A172 (cell line): ENCODE measurements at regions not wholly inside any gene's neighbourhood (a gene's known extent, or its start where the extent isn't known, plus 50 kb on each side); places are given as distances from the start of the nearest gene placed in this dataset.
"Not testable (repeated sequence)": the region's sequence is repeated elsewhere in the genome, so short reads cannot be mapped to it uniquely, and the experiment has no call there.

ENCODE experiments used
- DNase-seq: peaks from one replicate; pipeline ENCODE4 v3.0.0-alpha.2; 2015; ENCODE audit warnings: low spot score

DNA sequence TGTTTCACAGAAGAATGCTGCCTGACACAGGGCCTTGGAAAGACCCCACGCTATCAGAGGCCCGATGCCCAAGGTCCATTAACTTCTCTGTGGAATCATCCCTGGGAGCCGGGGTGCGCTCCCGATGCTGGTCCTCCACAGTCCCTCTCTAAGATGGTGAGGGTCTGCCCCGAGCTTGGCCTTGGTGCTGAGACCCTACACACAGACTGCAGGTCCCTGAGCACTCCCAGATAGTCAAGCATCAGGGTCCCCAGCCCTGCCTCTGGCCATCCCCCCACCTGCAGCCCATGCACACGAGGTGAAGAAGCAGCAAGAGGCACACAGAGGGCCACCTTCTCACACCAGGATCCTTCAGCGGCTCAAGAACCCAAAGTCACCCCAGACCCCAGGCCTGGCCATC, 263.3 kb downstream of the MYCN start:
- no peak for DNase-seq

DNA sequence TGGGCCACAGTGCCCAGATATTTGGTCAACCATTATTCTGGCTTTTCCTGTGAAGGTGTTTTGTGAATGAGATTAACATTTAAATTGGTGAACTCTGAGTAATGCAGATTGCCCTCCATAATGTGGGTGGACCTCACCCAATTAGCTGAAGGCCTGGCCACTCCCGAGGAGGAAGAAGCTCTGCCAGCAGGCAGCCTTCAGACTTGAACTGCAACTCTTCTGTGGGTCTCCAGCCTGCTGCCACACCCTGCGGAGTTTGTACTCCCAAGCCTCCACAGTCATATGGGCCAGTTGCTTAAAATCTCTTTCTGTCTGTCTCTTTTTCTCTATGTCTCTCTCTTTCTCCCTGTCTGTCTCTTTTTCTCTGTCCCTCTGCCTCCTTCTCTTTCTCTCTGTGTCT, 262.7 kb downstream of the MYCN start:
- DNase-seq = no peak

DNA sequence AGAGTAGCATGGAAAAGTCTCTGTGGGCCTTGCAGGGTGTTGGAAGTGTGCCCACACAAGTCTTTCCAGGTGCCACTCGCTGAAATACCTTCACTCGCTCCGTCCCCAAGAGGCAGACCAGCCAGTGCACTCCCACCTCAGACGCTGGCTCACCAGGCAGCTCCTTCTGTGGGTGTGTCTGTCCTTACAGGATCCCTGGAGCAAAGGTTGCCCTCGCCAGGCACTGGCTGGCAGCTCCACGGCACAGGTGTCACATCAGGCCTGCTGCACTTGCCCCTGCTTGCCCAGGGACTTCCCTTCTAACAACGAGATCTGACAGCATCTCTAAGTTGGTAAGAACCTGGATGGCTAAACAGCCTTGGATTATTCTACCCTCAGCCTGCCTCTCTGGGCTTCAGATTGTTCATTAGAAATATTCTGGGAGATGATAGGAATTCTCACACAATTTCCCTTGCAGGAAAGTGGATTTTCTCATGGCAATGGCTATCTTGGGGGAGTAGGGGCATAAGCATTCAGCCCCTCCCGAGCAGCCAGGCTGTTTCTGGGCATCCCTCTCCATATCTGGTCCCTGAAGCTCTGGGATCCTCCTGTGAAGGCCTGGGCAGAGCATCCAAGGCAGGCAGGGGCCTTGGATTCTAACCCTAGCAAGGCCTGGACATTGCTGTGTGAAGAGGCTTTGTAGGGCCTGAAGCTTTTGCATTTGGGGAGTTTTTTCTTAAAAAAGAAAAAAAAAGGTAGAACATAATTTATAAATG, 262.1 kb downstream of the MYCN start:
- DNase-seq = no peak

DNA sequence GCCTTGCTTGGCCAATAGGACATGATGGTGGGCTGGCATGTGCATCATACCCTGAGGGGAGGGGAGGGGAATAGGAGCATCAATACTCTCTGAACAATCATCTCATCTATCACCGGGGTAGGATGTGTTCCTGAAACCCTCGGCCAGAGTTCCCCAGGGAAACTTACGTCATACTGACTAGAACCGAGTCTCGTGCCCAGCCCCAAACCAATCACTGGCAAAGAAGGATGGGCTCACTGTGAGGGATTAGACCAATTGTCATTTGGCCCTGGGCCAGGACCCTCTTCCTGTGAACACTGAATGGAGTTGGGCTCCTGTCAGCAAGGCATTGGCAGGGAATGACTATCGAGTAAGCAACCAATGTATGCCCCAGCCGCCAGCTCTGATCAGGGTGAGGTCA, 261.5 kb downstream of the MYCN start:
- no peak for DNase-seq

DNA sequence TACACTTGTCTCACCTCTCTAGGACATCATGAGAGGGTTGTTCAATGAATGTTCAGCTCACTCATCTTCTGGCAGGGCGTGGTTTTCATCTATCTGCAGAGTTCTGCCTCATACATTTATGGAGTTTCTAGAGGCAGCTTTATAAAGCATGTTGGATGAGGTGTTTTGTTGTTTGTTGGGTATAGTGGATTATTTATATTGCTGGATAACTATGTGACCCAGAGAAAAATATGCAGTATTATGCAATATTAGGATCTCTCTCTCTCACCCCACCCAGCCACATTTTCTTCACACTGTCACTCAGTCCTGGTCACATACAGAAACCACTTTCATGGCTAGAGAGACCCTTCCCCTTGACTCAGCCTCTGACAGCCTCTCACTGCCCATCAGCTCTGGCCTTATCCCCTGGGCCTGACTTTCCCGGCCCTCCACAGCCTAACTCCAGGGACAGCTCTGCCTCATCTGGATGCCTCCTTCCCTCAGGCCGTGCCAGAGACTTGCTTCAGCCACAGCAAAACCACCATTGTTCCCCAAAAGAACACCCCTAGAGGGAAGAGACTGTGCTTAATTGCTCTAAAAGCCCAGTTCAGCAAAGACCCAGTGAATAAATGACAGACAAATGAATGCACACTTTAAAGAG, 260.3 kb downstream of the MYCN start:
- DNase-seq = no peak

DNA sequence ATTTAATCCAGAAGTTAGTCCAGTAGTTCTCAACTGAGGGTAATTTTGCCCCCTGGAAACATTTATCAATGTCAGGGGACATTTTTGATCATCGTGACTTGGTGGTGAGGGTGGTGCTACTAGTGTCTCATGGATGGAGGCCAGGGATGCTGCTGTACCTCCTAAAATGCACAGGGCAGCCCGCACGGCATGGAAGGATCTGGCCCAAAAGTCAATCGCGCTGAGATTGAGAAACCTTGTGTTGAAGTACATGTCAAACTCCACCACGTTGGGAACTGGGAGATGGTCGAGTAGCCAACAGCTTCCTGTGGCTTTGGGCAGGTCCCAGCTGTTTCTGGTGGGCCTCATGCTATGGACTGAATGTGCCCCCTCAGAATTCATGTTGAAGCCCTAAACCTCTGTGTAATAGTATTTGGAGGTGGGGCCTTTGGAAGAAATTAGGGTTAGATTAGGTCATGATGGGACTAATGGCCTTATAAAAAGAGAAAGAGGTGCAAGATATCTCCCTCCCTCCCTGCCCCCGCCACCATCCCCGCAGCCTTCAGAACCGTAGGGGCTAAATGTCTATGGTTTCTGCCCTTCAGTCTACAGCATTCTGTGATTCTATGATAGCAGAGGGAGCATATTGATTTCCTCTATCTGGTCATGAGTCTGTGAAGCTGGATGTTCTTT, 259.7 kb downstream of the MYCN start:
- no peak for DNase-seq

DNA sequence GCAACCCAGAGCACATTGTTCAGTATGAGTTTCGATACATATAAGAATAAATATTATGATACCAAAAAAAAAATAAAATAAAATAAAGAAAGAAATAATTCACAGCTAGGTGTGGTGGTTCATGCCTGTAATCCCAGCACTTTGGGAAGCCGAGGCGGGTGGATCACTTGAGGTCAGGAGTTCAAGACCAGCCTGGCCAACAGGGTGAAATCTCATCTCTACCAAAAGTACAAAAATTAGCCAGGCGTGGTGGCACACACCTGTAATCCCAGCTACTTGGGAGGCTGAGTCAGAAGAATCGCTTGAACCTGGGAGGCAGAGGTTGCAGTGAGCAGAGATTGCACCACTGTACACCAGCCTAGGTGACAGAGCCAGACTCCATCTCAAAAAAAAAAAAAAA, 258.9 kb downstream of the MYCN start:
- DNase-seq = not testable (repeated sequence)

DNA sequence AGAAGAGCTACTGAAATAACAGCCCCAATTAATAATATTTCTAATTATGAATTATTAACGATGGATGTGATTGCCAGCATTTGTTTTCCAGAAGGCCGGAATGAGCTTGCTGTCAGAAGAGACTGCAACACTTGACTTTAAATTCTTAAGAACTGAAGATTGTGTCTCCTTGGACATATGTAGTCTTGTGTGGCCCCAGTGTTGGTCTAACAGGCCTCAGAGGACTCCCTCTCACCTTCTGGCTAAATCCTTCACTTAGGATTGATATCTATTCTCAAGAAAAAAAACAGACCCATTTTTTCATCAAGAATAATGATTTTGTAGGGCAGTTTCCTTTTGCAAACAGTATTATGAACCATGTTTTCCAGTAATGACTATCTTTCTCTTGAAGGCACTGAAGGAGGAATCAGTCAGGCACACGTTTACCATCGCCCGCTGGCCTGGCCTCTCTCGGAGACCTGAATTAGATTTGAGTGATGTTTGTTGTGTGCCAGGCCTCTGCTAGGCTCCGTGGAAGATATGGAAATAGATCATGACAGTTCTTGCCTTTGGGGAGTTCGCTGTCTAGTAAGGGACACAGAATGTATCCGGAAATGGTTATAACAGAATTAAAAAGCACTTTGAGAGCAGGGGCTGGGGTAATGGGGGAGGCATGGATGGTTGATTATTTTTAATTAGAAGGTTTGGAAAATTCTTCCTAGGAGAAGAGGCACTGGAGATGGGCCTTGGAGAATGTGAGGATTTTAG, 258.0 kb downstream of the MYCN start:
- no peak for DNase-seq

DNA sequence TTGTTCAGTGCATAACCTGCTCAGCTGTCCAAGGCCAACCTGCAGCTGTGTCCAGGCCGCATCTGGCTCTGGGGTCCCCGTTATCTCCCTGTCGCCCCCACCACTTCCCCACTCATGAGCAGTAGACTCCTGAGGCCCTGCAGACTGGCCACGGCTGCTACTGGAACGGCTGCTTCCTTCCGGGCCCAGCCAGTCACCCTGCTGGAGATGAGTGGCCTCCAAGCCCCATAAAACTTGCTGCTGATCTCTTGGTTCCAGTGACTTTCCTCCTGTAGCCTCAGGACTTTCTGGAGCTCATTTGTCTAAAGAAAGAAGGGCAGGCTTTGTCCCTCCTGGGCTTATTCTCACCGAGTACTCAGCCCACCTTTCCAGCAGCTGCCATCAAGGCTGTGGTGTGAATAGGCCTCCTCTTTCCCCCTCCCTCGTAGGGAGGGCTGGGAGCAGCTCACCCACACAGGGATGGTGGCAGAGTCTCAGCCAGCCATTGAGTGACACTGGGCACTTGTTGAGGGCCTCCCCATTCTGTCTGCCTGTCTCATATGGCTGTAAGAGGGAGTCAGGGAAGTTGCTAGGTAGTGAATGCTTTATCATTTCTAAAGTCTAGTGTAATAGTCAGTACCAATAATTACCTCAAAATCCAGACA, 257.3 kb downstream of the MYCN start:
- no peak for DNase-seq

DNA sequence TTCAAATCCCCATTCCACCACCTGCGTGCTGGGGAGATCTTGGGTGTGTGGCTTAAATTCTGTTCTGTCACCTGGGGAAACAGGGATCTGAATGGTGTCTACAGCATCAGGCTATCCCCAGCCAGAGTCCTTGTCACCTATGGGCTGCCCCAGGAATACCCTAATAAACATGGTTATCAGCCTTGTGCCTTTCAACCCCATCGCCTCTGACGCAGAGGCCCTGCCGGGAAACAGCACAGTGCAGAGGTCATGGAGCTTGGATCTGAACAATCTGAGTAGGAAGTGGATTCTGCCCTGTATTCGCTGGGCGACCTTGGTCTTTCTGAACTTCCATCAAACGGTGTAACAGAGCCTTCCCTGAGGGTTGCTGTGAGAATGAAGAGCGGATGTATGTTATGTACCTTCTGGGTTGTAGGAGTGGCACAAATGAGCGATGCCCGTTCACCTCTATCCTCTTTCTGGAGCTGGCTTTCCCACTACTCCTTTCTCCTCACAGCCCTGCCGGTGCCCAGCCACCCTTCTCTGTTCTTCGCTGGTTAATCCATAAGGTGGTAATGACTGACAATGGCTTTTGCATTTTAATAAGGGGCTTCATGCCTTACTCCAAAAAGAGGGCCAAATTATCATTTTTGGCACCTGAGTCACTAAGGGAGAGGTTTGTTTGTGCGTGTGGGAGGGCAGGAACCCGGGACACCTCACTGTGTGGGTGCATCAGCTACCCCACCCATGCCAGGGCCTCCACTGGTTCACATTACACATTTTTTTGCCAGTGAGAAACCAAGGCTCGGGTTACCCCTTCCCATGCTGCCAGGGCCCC, 256.5 kb downstream of the MYCN start:
- DNase-seq = no peak

DNA sequence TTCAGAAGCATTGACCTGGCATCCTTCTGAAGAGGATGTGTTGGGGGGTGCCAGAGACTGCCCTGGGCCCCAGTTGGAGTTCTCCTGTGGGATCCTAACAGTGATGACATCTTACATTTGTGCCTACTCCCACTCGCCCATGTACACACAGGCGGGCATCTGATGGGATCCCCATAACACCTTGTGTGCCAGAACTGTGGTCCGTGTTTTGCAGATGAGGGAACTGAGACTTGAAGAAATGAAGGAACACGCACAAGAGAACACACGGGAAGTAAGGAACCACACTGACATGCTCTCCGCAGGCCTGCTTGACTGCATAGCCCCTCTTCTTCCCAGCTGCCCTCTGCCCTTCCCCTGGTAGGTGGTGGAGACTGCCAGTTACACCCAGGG, 255.3 kb downstream of the MYCN start:
- DNase-seq = no peak

DNA sequence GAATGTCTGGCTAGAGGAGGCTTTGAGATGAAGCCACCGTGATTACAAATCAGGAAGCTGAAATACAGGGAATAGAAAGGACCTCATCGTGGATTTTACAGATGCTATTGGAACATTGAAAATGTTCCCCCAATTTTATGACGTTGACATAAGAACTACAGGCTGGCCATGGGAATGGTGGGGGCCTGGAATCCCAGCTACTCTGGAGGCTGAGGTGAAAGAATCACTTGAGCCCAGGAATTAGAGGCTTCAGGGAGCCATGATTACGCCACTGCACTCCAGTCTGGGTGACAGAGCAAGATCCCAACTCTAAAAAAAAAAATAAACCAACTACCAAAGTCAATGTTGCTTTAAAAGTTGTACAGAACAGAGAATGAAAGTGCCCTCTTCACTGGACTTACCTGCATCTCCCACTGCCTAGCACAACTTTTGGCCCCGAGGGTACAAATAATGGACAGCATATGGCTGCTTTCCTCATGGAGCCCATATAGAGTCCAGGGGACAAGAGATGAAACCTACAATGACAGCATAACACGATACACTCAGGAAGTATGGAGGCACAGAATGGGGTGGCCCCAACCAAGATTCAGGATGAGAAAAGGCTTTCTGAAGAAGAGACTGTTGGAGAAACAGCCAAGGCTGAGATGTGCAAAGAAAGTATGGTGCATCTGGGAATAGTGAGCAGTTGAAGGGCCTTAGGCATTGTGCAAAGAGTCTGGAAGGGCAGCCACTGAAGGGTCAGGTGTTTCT, 254.8 kb downstream of the MYCN start:
- DNase-seq = no peak

DNA sequence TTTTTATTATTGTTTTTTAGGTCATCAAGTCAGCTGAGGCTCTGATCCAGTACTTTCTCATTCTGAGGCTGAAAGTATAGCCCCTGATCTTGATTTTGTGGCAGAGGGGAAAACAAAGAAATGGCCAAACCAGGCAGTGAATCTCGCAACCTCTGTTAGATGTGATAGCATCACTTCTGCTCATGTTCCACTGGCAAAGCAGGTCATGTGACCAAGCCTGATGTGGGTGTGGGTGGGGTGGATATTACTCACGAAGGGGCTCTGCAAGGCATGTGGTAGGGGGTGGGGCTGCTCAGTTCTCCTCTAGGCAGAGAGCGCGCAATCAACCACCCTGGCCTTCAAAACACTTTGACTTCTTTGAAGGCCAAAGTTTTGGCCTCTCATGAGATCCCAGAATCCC, 254.2 kb downstream of the MYCN start:
- no peak for DNase-seq

DNA sequence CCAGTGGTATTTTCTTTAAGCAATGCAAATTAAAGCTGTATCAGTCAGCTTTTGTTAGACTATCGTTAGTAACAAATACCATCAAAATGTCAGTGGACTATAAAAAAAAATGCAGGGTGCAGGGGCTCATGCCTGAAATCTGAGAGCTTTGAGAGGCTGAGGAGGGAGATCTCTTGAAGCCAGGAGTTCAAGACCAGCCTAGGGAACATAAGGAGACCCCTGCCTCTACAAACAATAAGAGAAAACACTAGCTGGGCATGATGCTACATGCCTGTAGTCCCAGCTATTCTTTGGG, 253.7 kb downstream of the MYCN start:
- DNase-seq = no peak

DNA sequence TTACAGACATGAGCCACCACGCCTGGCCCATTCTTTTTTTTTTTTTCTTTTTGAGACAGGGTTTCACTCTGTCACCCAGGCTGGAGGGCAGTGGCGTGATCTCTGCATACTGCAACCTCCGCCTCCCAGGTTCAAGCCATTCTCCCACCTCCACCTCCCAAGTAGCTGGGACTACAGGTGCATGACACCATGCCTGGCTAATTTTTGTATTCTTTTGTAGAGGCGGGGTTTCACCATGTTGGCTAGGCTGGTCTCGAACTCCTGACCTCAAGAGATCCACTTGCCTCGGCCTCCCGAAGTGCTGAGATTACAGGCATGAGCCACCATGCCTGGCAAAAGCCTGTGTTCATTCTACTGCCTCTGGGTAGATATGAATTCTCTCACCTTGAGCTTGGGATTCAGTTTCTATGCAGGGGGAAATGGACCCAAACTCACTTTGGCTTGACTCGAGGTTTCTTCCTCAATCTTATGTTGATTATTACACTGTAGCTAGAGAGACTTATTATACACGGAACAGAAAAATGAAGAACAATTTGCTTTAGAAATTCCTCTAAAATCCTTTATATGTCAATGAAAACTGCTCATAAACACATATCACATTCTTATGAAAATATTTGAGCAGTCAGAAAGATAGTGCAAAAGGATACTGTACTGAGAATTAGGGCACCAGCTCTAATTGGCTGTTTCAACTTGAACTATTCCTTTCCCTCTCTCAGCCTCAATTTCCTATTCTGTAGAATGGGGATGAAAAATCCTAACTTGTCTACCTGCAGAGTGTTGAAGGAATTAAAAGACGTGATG, 252.3 kb downstream of the MYCN start:
- no peak for DNase-seq

DNA sequence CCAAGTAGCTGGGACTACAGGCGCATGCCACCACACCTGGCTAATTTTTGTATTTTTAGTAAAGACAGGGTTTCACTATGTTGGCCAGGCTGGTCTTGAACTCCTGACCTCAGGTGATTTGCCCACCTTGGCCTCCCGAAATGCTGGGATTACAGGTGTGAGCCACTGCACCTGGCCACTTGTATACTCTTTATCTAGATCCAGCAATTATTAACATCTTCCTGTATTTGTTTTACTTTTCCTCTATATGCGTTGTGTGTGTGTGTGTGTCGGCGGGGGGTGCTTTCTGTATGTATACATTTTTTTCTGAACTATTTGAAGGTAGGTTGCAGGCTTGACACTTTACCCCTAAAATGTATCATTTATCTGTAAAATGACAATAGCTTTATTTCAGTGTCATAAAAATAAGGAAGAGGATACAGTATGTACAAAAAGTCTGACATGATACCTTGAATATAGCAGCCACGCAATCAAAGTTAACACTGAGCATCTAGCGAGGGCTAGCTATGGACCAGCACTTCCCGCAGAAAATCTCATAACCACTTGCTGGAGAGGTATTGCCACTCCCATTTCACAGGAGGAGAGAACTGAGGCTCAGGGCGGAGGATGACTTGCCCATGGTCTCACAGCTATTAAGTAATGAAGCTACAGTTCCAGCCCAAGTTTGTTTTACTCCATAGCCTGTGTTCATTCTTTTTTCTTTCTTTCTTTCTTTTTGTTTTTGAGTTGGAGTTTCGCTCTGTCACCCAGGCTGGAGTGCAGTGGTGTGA, 251.3 kb downstream of the MYCN start:
- DNase-seq = no peak

DNA sequence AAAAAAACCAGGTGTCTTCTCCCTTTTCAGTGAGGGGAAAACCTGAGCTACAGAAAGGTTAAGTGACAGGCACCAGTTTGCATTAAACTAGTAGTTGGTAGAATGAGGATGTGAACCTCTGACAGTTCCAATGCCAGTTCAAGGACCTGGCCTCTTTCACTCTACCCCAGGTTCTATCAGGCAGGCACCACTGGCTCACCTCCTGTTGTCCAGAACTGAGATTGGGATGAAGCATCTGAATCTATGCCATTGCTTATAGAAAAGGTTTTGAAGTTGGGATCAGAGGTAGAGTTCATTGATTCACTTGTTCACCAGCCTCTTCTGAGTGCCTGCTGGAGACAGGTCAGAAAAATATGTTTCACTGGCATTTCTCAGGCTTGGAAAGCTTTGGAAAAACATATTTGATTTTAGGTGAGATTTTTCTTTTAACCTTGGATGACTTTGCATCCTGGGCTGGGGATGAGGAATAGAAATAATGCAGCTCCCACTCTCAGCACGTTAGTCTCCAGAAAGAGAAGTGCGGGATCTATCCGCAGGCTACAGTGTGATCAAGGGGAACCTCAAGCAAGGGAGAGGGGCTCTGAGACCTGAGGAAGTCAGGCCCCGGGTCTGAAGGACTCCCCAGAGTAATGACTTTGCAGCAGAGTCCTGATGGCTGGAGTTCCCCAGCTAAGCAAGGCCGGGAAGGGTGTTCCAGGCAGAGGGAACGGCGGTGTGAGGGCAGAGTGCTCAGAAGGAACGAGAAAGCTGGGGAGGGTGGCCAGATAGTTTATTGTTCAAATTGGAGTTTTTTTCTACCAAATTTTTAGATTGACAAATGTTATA, 250.3 kb downstream of the MYCN start:
- DNase-seq = no peak

DNA sequence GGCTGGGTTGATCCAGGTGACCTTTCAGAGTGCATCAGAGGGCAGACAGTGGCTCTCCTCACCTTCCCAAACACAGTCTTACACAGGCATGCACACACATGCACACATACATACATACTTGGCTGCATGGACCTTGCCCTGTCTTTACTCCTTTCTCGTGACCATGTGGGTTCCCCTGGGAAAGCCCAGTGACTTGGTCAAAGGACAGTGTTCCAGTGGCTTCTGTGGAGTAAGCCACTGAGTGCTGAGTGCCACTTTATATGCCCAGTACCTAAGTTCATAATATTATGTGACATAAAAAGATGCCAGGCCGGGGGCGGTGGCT, 249.4 kb downstream of the MYCN start:
- no peak for DNase-seq
